HG02642 (cell line): ENCODE measurements at regions not wholly inside any gene's neighbourhood (a gene's known extent, or its start where the extent isn't known, plus 50 kb on each side); places are given as distances from the start of the nearest gene placed in this dataset.

ENCODE experiments used
- ATAC-seq: cut with Tn5 transposase; IDR thresholded peaks from one replicate; pipeline ENCODE4 v1.9.1; 2021; ENCODE audit warnings: mild to moderate bottlenecking; ENCODE audit not compliant: unreplicated experiment, poor library complexity

GRCh38 chr17:71919186-71919585 lies 201.6 kb upstream of the SOX9 start:
- ATAC-seq = no peak

DNA sequence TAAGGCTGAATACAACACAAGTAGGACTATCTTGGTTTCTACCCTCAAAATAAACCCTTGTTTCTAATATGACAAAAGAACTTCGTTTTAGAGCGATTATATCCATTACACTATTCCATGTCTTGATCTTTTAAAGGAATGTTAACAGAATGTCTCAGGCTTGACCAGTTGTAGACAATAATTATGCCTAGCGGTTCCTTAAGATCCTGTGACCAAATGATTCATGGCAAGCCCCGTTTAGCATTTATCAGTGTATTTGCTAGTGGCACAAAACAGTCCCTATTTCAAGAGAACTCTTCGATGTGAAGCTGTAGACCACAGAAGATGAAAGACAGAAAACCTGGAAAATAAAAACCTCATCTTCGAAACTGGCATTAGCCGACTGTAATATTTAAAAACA lies 200.9 kb upstream of the SOX9 start:
- no peak for ATAC-seq

DNA sequence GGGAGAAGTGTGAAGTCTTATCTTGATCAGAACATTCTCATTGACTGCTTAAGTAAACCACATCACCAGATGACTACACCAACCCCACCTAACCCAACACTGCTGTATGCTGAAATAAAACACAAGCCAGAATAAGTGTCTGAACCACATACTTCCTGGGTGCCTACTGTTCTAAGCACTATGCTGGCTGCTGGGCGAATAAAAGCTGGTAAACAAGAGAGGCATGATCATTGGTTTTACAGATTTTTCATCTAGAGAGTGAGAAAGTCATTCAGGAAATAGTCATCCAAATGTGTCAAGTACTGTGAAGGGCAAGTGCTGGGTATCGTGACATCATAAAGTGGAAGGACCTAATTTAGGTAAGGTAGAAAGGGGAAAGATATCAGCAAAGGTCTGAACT lies 199.0 kb upstream of the SOX9 start:
- ATAC-seq = no peak

- no peak for ATAC-seq
These were observed 198.4 kb upstream of the SOX9 start for GRCh38 chr17:71922439-71922838.

- ATAC-seq = no peak
These were observed 193.9 kb upstream of the SOX9 start for GRCh38 chr17:71926746-71927398.

GRCh38 chr17:71933306-71933705 lies 187.5 kb upstream of the SOX9 start:
- no peak for ATAC-seq

- ATAC-seq = no peak
These were observed 186.3 kb upstream of the SOX9 start for GRCh38 chr17:71934520-71934919.

DNA sequence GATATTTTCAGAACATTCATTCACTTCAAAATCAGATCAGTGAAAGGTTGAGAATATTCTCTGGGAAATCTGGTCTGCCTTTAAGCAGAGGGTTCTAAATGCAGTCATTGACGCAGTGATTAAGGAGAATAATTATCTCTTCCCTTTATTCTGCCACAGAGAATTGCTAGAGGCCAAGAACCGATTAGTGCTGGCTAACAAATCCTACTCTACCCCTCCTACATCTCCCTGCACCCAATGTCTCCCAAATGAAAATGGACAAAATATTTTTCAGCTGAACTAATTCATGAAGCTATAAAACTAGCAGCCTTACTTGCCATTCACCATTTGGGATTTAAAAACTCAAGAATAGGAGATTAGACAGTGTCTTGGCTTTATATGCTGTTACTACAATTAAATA lies 185.5 kb upstream of the SOX9 start:
- ATAC-seq = no peak

DNA sequence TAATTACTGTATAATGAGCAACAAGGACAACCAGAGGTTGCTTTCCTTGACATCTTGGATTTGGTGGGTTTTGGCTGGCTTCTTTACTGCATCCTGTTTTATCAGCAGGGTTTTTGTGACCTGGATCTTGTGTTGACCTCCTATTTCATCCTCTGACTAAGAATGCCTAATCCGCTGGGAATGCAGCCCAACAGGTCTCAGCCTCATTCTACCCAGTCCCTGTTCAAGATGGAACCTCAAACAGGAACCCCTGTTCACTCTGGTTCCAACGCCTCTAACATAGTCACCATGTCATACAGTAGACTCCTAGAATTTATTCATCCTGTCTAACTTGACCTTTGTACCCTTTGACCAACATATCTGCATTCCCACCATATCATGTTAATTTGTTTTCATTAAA lies 183.8 kb upstream of the SOX9 start:
- ATAC-seq = no peak

GRCh38 chr17:71937914-71938313 lies 182.9 kb upstream of the SOX9 start:
- ATAC-seq = no peak

DNA sequence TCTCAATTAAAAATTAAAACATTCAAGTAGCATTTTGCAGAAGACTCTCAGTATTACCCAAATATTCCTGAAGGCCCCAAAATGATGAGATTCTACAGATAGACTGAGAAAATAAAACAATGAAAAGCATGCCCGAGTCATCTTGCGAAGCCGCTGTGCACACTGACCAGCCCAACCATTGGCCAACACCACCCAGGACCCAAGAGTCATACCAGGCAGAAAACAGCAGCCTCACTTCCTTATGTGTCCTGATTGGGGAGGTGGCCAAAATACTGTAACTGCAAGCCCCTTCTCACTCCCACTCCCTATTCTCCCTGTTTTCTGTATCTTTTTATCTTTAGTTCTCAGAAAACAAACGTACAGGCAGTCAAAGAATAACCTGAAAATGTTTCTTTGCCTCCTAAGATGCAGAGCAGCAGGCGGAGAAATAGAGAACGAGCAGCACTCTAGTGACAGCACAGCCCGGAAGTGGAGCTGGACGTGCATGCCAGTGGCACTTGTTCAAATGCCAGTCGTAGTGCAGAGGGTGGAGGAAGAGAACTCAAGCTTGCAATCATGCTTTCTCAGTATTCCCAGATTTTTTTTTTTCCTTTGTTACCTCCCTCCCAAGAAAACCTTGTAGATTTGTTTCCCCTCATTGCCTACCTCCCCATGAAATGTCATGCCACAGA lies 182.3 kb upstream of the SOX9 start:
- no peak for ATAC-seq

DNA sequence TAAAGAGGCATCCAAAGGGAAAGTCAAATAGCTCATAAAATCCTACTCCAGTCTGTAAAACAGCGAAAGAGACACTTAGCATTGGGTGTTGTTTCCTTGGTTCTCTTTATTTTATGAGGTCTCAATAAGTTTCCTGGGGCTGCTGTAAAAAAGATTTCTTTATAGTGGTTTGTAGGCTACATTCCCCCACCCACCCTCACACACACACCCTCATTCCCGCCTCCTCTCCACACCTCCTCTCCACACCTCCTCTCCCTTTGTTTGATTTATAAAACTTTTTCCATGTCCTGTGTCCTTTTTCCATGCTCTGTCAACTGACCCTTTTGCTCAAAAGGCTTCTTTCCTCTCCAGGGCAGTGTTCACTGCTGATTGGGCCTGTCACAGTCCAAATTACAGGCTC lies 178.9 kb upstream of the SOX9 start:
- no peak for ATAC-seq

- ATAC-seq = no peak
These were observed 178.2 kb upstream of the SOX9 start for GRCh38 chr17:71942626-71943025.

GRCh38 chr17:71948703-71949422 lies 172.0 kb upstream of the SOX9 start:
- no peak for ATAC-seq

DNA sequence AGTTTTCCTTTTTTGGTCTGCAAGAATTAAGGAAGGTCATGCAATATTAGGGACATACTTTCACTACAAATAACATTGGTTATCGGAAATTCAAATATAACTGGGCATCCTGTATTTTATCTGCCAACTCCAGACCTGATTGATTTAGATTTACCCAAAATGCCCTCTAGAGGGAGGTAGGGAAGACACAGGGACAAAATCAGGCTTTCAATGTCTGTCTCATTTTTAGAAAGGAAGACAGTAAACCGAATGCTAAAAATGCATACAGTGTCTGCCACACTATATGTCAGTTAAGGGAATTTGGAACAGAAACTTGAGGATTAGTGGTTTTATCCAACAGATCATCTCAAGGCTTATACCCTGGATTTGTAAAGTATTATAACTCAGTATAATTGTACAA lies 161.7 kb upstream of the SOX9 start:
- ATAC-seq = no peak

DNA sequence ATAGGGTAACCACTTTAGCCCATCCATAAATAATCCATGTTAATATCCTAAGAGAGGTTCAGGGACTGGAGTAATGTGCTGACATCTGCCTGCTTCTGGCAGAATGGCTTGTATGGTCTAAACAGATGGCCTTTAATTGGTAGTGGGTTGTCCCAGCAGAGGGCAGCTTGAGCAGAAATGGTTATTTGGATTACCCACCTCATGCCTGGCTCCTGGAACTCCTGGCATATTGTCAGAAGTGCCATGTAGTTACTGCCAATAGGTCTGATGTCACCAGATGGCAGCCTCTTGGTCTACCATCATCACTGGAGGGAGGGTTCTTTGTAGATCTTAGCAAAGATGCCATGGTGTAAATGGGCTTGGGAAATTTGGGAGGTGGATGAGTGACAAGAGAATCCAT lies 157.5 kb upstream of the SOX9 start:
- no peak for ATAC-seq

- no peak for ATAC-seq
These were observed 157.0 kb upstream of the SOX9 start for GRCh38 chr17:71963791-71964190.

DNA sequence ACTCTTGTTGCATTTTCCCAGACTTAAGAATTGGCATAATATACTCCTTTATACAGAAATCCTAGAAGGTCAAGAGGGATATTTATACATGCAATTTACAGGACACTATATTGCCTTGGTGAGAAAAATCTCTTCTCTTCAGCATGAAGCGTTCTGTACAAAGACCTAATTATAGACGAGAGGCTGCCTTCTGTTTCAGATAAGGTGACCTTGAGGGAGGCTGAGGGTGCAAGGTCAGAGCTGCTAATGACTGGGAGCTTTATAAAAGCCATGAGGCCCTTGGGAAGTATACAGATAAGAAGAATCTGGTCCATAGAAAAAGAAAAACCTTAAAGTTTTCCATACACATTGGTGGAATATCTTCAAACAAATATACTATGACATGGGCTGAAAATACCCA lies 156.3 kb upstream of the SOX9 start:
- no peak for ATAC-seq

- no peak for ATAC-seq
These were observed 154.8 kb upstream of the SOX9 start for GRCh38 chr17:71966055-71966454.

DNA sequence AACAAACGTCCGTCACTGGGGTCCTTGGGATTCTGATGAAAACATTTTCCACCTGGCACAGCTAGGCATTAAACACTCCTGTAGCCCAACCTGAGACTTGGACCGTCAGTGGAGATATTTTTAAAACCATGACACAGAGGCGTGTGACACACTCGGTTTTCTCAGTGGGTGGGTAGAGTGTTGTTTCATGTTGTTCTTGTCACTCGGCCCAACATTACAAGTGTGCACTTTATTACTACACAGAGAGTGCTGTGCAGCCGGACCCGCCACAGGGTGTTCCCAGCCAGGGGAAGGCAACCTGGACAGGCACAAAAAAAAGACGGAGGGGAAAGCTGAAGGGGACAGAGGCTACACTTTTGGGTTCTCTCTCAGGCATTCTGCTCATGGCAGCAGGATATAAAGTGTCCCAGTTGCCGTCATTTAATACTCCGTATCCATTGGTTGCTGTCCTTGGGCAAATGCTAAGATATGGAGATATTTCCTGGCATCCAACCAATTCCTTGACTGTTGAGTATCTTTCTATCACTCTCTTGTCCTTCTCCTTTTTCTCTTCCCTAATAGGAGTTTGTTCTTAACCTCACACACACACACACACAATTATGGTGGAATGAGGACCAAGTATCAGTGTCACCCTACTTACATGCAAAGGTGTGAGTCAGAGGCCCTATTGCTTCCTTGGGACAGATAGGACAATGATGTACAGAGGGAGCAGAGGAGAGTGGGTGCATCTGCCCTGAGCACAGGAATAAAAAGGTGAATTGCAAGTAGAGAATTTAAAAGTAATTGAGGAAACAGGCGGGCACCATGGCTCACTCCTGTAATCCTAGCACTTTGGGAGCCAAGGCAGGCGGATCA lies 154.1 kb upstream of the SOX9 start:
- ATAC-seq = no peak

DNA sequence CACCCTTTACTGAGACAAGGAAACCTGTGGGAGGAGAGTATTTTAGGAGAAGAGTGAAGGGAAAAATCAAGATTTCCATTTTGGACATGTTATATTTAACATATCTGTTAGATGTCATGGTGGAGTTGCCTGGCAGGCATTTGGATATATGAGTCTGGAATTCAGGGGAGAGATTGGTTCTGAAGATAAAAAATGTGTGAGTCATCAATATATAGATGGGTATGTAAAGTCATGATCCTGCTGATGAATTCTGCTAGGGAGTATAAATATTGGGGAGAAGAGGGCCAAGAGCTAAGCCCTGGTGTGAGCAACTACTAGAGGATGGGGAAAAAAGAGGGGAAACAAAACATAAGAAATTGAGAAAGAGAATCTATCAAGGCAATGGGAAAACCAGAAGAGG lies 151.3 kb upstream of the SOX9 start:
- no peak for ATAC-seq
